ENCODE measurements at regions not wholly inside any gene's neighbourhood (a gene's known extent, or its start where the extent isn't known, plus 50 kb on each side); places are given as distances from the start of the nearest gene placed in this dataset.

GRCh38 chr20:19940988-19941460, 76.1 kb upstream of the NAA20 start:
- ATAC-seq (ENCODE audit: low FRiP score) (no peak), DNase-seq (ENCODE audit: low spot score) (no peak)
- TF ChIP-seq CTCF (IDR thresholded peaks at IDR 0.05), result no peak

GRCh38 chr20:19942611-19943010, 74.6 kb upstream of the NAA20 start:
- TF ChIP-seq CTCF (IDR thresholded peaks at IDR 0.05), result no peak
- DNase-seq (ENCODE audit: low spot score) (no peak), ATAC-seq (ENCODE audit: low FRiP score) (no peak)

- TF ChIP-seq CTCF (IDR thresholded peaks at IDR 0.05), result no peak
- ATAC-seq (ENCODE audit: low FRiP score), result no peak
- no peak for DNase-seq (ENCODE audit: low spot score)
Observed at GRCh38 chr20:19943061-19943521, 74.1 kb upstream of the NAA20 start.

- DNase-seq (ENCODE audit: low spot score), result no peak
- ATAC-seq (ENCODE audit: low FRiP score), result no peak
- TF ChIP-seq CTCF (IDR thresholded peaks at IDR 0.05), result no peak
Observed at GRCh38 chr20:19944772-19945459, 72.2 kb upstream of the NAA20 start.

- TF ChIP-seq CTCF (IDR thresholded peaks at IDR 0.05), result no peak
- DNase-seq (ENCODE audit: low spot score), result no peak
- ATAC-seq (ENCODE audit: low FRiP score), result no peak
Observed at GRCh38 chr20:19945732-19946670, 71.2 kb upstream of the NAA20 start.

GRCh38 chr20:19947611-19948264, 69.4 kb upstream of the NAA20 start:
- ATAC-seq (ENCODE audit: low FRiP score) (no peak), DNase-seq (ENCODE audit: low spot score) (no peak)
- no peak for TF ChIP-seq CTCF (IDR thresholded peaks at IDR 0.05)

Data from omental fat pad (tissue), 3 donors.